K562 (cell line): ENCODE measurements at regions not wholly inside any gene's neighbourhood (a gene's known extent, or its start where the extent isn't known, plus 50 kb on each side); places are given as distances from the start of the nearest gene placed in this dataset.
A peak's percentile ranks its signal among the peaks of the same experiment; 100 is the strongest.

Experiments
- ADNP ChIP-seq: fragments of 200-800 bp; sonication (Bioruptor generic); IDR thresholded peaks from 2 replicates; pipeline ENCODE4 v1.6.1; 2016; ENCODE audit warnings: missing genetic modification characterization, missing compliant biosample characterization
- BCOR ChIP-seq: fragments of 450-650 bp; IDR thresholded peaks from 2 replicates; pipeline ENCODE4 v1.6.1; 2016
- EP300 ChIP-seq: IDR thresholded peaks from 2 replicates; pipeline ENCODE4 v1.6.1; 2012; ENCODE audit warnings: low read length, improper control_type of control experiment
- HDAC1 ChIP-seq, 2 experiments: fragments of 450-650 bp; IDR thresholded peaks; 2 replicates each; pipeline ENCODE4 v1.6.1; 2016 to 2017; ENCODE audit warnings: inconsistent platforms in 1 of 2, mild to moderate bottlenecking in 1 of 2, moderate library complexity in 1 of 2
- MYC ChIP-seq, 2 experiments: fragments of 250-450 bp in 1 of 2; sonication (Bioruptor Pico) in 1 of 2; IDR thresholded peaks; 2 replicates each; pipeline versions ENCODE4 v1.5.1 to v1.6.1; 2012 to 2021; ENCODE audit warnings: low read depth in 2 of 2, borderline replicate concordance in 1 of 2, improper control_type of control experiment in 1 of 2, low read length in 1 of 2, mild to moderate bottlenecking in 1 of 2, moderate library complexity in 1 of 2
- PHF21A ChIP-seq: fragments of 450-650 bp; IDR thresholded peaks from 2 replicates; pipeline ENCODE4 v1.6.1; 2017; ENCODE audit warnings: low read depth, borderline replicate concordance
- TAL1 ChIP-seq: fragments of 450-650 bp; IDR thresholded peaks from 2 replicates; pipeline ENCODE4 v1.6.1; 2016; ENCODE audit warnings: mild to moderate bottlenecking
- ZNF232 ChIP-seq: sonication (generic); formaldehyde crosslinking; IDR thresholded peaks from 2 replicates; pipeline ENCODE4 v1.8.0; 2022; ENCODE audit warnings: mild to moderate bottlenecking, missing genetic modification reagents
- ZNF431 ChIP-seq: sonication (generic); formaldehyde crosslinking; IDR thresholded peaks from 2 replicates; pipeline ENCODE4 v1.8.0; 2022; ENCODE audit warnings: mild to moderate bottlenecking, missing genetic modification reagents
- TF ChIP-seq, protein P1 (sequence below): fragments of 450-650 bp; IDR thresholded peaks from 2 replicates; pipeline ENCODE4 v1.6.1; 2016; ENCODE audit warnings: mild to moderate bottlenecking
- TF ChIP-seq, protein P2 (sequence below), 2 experiments: fragments of 450-650 bp; IDR thresholded peaks; 2 replicates each; pipeline ENCODE4 v1.6.1; 2018; ENCODE audit warnings: mild to moderate bottlenecking in 2 of 2, low read depth in 1 of 2; ENCODE audit not compliant: partially characterized antibody in 2 of 2
- TF ChIP-seq, protein P3 (sequence below): IDR thresholded peaks from 2 replicates; pipeline ENCODE4 v1.6.1; 2014; ENCODE audit warnings: antibody characterized with exemption
- TF ChIP-seq, protein P4 (sequence below): sonication (generic); formaldehyde crosslinking; IDR thresholded peaks from 2 replicates; pipeline ENCODE4 v1.8.1; 2023; ENCODE audit warnings: mild to moderate bottlenecking, missing genetic modification reagents
- TF ChIP-seq, protein P5 (sequence below): IDR thresholded peaks from 2 replicates; pipeline ENCODE4 v1.6.1; 2012; ENCODE audit warnings: low read depth, low read length, improper control_type of control experiment, borderline replicate concordance

DNA sequence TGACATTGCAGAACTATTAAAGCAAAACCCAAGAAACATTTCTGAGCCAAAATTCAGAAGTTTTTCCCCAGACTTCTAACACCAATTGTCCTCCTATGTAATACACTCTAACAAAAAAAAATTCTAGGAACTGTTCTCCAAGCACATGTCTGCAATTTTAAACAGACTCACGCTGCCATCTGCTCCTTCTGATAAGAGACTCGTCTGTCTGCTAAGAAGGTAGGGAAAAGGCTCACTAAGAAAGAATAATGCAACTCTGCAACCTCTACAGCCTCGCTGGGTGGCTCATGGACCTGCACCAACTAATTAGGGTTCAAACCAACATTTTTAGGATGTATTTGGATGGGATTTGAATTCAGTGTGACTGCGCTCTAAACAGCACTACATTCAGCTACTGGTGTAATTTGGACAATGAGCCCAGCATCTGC lies 366.5 kb downstream of the DSC3 start (continued):
- TF ChIP-seq, protein P1, sequence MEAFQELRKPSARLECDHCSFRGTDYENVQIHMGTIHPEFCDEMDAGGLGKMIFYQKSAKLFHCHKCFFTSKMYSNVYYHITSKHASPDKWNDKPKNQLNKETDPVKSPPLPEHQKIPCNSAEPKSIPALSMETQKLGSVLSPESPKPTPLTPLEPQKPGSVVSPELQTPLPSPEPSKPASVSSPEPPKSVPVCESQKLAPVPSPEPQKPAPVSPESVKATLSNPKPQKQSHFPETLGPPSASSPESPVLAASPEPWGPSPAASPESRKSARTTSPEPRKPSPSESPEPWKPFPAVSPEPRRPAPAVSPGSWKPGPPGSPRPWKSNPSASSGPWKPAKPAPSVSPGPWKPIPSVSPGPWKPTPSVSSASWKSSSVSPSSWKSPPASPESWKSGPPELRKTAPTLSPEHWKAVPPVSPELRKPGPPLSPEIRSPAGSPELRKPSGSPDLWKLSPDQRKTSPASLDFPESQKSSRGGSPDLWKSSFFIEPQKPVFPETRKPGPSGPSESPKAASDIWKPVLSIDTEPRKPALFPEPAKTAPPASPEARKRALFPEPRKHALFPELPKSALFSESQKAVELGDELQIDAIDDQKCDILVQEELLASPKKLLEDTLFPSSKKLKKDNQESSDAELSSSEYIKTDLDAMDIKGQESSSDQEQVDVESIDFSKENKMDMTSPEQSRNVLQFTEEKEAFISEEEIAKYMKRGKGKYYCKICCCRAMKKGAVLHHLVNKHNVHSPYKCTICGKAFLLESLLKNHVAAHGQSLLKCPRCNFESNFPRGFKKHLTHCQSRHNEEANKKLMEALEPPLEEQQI: peak; percentile 96
- TF ChIP-seq, protein P2, sequence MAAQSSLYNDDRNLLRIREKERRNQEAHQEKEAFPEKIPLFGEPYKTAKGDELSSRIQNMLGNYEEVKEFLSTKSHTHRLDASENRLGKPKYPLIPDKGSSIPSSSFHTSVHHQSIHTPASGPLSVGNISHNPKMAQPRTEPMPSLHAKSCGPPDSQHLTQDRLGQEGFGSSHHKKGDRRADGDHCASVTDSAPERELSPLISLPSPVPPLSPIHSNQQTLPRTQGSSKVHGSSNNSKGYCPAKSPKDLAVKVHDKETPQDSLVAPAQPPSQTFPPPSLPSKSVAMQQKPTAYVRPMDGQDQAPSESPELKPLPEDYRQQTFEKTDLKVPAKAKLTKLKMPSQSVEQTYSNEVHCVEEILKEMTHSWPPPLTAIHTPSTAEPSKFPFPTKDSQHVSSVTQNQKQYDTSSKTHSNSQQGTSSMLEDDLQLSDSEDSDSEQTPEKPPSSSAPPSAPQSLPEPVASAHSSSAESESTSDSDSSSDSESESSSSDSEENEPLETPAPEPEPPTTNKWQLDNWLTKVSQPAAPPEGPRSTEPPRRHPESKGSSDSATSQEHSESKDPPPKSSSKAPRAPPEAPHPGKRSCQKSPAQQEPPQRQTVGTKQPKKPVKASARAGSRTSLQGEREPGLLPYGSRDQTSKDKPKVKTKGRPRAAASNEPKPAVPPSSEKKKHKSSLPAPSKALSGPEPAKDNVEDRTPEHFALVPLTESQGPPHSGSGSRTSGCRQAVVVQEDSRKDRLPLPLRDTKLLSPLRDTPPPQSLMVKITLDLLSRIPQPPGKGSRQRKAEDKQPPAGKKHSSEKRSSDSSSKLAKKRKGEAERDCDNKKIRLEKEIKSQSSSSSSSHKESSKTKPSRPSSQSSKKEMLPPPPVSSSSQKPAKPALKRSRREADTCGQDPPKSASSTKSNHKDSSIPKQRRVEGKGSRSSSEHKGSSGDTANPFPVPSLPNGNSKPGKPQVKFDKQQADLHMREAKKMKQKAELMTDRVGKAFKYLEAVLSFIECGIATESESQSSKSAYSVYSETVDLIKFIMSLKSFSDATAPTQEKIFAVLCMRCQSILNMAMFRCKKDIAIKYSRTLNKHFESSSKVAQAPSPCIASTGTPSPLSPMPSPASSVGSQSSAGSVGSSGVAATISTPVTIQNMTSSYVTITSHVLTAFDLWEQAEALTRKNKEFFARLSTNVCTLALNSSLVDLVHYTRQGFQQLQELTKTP (IDR thresholded peaks at IDR 0.05; ENCODE audit: low read depth in 1 of 2, partially characterized antibody in 2 of 2): peak in 1 of 2 experiments; percentile 18
- TF ChIP-seq HDAC1 (IDR thresholded peaks at IDR 0.05): peak in 1 of 2 experiments; percentile 58; a peak in 2 of 4 replicates
- peak; percentile 97 for TF ChIP-seq MYC (IDR thresholded peaks at IDR 0.05; ENCODE audit: low read depth, low read length)
- 0 out of 2 replicates have a peak, but pooled peaks have one; percentile 65 for TF ChIP-seq MYC (CRISPR knock-in tag; IDR thresholded peaks at IDR 0.05; ENCODE audit: borderline replicate concordance, low read depth)
- no peak for TF ChIP-seq ZNF431 (CRISPR knock-in tag)
- TF ChIP-seq TAL1: peak; percentile 92
- peak; percentile 46; the same call in 1 of the 2 replicates for TF ChIP-seq BCOR
- no peak for TF ChIP-seq ZNF232 (CRISPR knock-in tag)
- TF ChIP-seq, protein P3, sequence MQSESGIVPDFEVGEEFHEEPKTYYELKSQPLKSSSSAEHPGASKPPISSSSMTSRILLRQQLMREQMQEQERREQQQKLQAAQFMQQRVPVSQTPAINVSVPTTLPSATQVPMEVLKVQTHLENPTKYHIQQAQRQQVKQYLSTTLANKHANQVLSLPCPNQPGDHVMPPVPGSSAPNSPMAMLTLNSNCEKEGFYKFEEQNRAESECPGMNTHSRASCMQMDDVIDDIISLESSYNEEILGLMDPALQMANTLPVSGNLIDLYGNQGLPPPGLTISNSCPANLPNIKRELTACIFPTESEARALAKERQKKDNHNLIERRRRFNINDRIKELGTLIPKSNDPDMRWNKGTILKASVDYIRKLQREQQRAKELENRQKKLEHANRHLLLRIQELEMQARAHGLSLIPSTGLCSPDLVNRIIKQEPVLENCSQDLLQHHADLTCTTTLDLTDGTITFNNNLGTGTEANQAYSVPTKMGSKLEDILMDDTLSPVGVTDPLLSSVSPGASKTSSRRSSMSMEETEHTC: peak; percentile 55; the same call in 1 of the 2 replicates
- TF ChIP-seq, protein P4, sequence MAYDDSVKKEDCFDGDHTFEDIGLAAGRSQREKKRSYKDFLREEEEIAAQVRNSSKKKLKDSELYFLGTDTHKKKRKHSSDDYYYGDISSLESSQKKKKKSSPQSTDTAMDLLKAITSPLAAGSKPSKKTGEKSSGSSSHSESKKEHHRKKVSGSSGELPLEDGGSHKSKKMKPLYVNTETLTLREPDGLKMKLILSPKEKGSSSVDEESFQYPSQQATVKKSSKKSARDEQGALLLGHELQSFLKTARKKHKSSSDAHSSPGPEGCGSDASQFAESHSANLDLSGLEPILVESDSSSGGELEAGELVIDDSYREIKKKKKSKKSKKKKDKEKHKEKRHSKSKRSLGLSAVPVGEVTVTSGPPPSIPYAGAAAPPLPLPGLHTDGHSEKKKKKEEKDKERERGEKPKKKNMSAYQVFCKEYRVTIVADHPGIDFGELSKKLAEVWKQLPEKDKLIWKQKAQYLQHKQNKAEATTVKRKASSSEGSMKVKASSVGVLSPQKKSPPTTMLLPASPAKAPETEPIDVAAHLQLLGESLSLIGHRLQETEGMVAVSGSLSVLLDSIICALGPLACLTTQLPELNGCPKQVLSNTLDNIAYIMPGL: no peak
- TF ChIP-seq ADNP: peak; percentile 44; the same call in 1 of the 2 replicates
- TF ChIP-seq EP300: peak; percentile 94
- TF ChIP-seq, protein P5, sequence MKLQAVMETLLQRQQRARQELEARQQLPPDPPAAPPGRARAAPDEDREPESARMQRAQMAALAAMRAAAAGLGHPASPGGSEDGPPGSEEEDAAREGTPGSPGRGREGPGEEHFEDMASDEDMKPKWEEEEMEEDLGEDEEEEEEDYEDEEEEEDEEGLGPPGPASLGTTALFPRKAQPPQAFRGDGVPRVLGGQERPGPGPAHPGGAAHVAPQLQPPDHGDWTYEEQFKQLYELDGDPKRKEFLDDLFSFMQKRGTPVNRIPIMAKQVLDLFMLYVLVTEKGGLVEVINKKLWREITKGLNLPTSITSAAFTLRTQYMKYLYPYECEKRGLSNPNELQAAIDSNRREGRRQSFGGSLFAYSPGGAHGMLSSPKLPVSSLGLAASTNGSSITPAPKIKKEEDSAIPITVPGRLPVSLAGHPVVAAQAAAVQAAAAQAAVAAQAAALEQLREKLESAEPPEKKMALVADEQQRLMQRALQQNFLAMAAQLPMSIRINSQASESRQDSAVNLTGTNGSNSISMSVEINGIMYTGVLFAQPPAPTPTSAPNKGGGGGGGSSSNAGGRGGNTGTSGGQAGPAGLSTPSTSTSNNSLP: 0 out of 2 replicates have a peak, but pooled peaks have one; percentile 15
- no peak for TF ChIP-seq PHF21A
